ENCODE measurements at regions not wholly inside any gene's neighbourhood (a gene's known extent, or its start where the extent isn't known, plus 50 kb on each side); places are given as distances from the start of the nearest gene placed in this dataset.
"Not testable (repeated sequence)": the region's sequence is repeated elsewhere in the genome, so short reads cannot be mapped to it uniquely, and the experiment has no call there.

- in situ Hi-C loops (cut with MboI; ENCODE audit: low sequenced_read_pairs): no loop called here
These were observed 70.0 kb upstream of the SMIM30 start for GRCh38 chr7:113188396-113188795.

- in situ Hi-C loops (cut with MboI; ENCODE audit: low sequenced_read_pairs): no loop called here
These were observed 61.0 kb upstream of the SMIM30 start for GRCh38 chr7:113179313-113179712.

- in situ Hi-C loops (cut with MboI; ENCODE audit: low sequenced_read_pairs): no loop called here
These were observed 58.5 kb upstream of the SMIM30 start for GRCh38 chr7:113176836-113177235.

- in situ Hi-C loops (cut with MboI; ENCODE audit: low sequenced_read_pairs): not testable (repeated sequence)
These were observed 57.8 kb upstream of the SMIM30 start for GRCh38 chr7:113176180-113176579.

- in situ Hi-C loops (cut with MboI; ENCODE audit: low sequenced_read_pairs): no loop called here
These were observed 57.3 kb upstream of the SMIM30 start for GRCh38 chr7:113175525-113176104.

- in situ Hi-C loops (cut with MboI; ENCODE audit: low sequenced_read_pairs): no loop called here
These were observed 54.4 kb upstream of the SMIM30 start for GRCh38 chr7:113172726-113173125.

GRCh38 chr7:113170591-113170990, 52.2 kb upstream of the SMIM30 start:
- in situ Hi-C loops (cut with MboI; ENCODE audit: low sequenced_read_pairs): no loop called here
